NCI-H774 (cell line): ENCODE measurements at regions not wholly inside any gene's neighbourhood (a gene's known extent, or its start where the extent isn't known, plus 50 kb on each side); places are given as distances from the start of the nearest gene placed in this dataset.

Experiments
- DNase-seq: peaks from one replicate; lab custom pipeline; 2025; lab: John Stamatoyannopoulos, UW

GRCh38 chr6:98548301-98548700 lies 286.1 kb upstream of the POU3F2 start:
- DNase-seq, result no peak

- DNase-seq, result no peak
These were observed 274.0 kb upstream of the POU3F2 start for GRCh38 chr6:98560418-98560817.

GRCh38 chr6:98560841-98561240 lies 273.5 kb upstream of the POU3F2 start:
- no peak for DNase-seq

GRCh38 chr6:98566126-98566525 lies 268.2 kb upstream of the POU3F2 start:
- DNase-seq, result no peak

DNA sequence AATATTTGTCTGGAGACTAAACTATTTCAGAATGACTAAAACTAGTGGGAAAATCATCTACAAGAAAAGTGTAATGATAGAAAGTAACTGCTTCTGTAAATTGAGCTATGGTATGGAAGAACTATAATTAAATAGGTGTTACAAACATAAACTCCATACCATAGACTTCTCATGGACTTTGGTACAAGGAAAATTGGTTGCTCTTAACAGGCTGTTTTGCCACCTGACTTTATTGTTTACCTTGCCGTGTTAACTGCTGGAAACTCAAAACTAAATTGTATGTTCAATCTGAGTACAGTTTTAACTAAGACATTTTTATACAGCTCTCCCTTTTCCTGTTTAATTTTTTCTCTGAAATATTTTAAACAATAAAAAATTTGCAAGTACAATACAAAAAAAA lies 261.8 kb upstream of the POU3F2 start:
- DNase-seq, result no peak

DNA sequence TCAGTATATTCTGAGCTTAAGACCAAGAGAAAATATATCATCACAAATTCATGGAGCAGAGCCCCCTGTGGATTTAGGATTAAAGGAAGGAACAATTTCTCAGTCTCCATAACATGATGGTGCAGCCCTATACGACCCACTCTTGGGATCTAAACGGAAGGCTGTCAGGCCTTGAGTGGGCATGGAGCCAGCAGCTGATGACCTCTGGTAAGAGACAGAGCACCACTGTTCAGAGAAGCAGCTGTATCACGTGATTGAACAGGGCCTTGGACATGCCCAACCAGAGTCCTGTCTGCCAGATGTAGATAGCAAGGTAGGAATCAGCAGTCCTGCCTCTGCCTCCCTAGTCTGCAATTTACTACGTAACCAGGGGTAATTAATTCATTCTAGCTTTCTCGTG lies 259.4 kb upstream of the POU3F2 start:
- DNase-seq, result no peak

DNA sequence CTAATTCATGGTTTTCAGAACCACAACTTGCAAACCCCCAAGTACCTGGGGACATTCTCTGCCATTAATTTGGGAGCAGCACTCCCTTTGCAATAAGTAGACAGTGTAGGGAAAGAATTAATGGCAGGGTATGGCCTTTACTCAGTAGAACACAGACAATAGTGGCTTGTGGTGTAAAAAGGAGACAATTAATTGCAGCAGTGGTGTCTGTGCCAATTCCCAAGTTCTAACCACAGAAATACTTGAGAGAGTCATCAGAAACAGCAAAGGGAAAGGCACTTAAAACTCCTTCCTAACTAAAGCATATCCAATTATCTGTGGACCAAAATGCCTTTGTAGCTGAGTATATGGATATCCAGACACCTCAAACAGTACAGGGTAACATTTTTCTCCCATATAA lies 257.6 kb upstream of the POU3F2 start:
- DNase-seq, result no peak

GRCh38 chr6:98578016-98578415 lies 256.4 kb upstream of the POU3F2 start:
- DNase-seq, result no peak

GRCh38 chr6:98579079-98579478 lies 255.3 kb upstream of the POU3F2 start:
- DNase-seq, result no peak

DNA sequence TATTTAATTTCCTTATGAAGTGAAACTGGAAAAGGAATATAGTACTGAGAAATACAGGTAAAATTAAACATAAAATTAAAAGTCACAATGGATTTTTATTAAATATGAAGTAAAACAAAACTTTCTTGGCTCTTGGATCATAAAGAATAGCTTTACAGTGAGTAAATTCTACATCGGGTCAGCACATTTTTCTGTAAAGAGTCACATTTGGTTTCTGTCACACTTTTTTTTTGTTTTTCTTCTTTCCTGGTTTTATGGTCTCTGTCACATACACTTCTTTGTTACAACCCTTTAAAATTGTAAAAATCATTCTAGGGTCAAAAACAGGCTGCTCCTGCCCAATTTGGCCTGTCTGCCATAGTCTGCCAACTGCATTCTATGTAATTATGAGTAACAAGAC lies 254.4 kb upstream of the POU3F2 start:
- DNase-seq, result no peak

DNA sequence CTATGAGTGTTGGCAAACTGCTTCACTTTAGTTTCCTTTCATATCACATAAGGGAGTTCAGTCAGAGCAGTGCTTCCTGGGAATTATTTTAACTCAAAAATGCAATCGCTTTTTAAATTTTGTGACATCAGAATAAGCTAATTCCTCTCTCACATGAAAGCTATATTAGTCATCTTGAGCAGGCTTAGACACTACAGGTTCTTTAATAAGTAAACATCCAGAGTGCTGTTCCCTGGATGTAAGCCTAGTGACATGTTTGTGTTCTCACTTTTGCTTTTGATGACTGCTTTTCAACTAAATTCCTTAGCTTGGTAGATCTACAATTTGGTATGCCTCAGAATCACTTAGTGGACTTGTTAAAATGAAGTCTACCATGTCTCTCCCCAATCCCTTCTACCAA lies 252.7 kb upstream of the POU3F2 start:
- no peak for DNase-seq

DNA sequence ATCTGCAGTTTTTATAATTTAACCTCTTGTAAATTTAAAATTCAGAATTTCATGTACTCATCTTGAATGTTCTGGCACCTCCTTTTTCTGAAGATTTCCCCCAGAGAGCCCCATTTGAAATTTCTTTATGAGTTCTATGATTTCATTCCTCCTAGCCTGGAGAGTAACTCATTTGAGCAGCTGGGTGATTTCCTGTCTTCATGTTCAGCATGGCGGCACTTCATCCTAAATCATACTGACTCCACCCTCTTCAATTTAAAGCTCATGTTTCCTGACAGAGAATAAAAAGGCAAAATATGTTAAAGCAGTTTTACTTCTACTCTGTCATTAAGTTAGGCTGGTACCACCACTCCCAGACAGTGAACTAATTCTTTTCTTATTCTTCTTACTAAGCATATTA lies 250.9 kb upstream of the POU3F2 start:
- DNase-seq, result no peak

- DNase-seq, result no peak
These were observed 248.2 kb upstream of the POU3F2 start for GRCh38 chr6:98586163-98586562.

DNA sequence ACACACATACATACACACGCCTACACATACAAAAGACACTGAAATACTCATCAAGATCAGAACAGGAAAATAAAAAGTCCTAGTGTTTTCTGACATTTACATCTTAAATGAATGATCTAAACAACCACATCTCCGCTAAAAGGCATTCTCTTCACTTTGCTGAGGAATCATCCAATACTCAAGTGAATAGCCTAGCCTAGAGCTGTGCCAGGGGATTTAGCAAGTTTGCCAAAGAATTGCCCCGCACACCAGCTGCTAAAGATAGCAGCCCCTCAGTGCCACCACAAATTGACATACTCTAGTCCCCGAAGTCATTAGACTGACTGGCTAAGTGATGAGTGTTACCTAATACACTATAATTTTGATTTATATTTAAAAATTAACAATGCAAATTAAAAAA lies 246.8 kb upstream of the POU3F2 start:
- no peak for DNase-seq

GRCh38 chr6:98589536-98589935 lies 244.8 kb upstream of the POU3F2 start:
- DNase-seq, result no peak

DNA sequence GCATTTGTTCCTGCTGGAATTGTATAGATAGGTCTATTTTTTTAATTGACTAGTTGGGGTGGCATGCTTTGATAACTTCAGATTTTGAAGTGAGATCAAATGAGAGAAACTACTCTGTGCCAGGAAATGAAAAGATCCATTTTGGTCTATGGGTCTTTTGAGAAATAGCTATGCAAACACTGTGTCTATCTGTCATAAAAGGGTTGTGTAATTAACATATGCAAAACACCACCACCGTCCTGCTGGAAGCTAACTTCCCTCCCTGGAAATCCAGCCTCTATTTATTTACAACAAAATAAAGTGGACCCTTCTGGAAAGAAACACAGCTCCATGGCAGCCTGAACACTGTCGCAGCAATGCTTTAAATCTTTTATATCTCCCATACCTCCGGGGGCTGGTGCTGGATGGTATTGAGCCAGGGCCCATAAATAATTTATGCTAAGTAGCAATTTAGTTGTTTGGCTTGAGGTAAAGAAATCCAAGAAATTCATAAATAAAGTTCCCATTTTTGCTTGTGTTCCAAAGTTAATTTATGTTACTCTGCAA lies 244.2 kb upstream of the POU3F2 start:
- DNase-seq, result no peak

DNA sequence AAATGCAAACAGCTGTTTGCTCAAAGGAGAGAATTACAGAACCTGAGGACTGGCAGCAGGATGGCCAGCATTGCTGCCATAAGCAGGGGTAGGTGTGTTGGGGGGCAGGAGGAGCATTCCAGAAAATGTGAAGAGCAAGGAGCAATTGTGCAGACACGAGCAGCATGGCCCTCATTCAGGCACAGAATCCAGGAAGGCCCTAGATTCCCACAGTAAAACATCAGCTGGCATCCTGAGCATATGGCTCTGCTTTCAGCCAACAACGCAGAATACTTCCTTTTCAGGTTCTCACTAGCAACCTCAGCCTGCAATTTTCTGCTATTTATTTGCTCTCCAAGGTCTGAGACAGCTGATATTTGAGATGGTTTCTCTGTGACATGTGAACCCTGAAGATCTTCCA lies 243.4 kb upstream of the POU3F2 start:
- DNase-seq, result no peak

GRCh38 chr6:98593676-98594075 lies 240.7 kb upstream of the POU3F2 start:
- no peak for DNase-seq

DNA sequence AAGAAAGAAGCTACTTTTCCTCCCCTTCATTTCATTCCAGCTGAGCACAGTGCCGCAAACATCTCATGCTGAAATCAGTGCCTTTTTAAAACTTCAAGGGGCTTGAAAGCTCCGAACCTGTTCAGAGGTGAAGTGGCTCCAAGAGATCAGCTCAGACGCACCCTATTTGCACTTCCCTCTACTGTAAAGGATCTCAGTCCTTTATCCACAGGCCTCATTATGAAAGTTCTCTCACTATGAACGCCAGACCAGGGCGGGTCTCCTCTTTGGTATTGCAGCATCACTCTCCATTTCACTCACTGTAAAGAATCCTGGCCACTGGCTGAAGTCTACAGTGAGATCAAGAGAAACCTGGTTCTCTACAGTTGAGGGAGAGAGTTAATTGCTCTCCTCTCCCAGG lies 232.7 kb upstream of the POU3F2 start:
- no peak for DNase-seq

GRCh38 chr6:98605705-98606104 lies 228.7 kb upstream of the POU3F2 start:
- DNase-seq, result no peak

- DNase-seq, result no peak
These were observed 207.1 kb upstream of the POU3F2 start for GRCh38 chr6:98627129-98627775.

- no peak for DNase-seq
These were observed 200.5 kb upstream of the POU3F2 start for GRCh38 chr6:98633886-98634285.

- DNase-seq, result no peak
These were observed 199.8 kb upstream of the POU3F2 start for GRCh38 chr6:98634569-98634968.

DNA sequence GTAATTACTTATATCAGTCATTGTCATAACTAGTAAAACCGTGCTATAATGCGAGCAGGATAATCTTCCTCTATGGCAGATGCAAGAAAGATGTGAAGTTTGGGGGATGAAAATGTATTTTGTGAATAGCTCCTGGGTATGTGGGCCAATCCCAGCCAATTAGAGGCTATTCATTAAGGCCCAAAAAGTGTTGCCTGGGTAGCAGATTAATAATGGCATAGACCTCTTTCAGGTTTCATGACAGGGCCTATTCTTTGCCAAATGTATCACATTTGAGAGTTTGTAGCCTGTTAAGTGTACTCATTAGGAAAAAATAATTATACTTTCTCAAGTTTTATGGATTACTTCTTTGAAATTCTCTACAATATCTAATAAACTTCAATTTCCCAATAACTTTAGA lies 199.2 kb upstream of the POU3F2 start:
- no peak for DNase-seq
